ENCODE measurements at regions not wholly inside any gene's neighbourhood (a gene's known extent, or its start where the extent isn't known, plus 50 kb on each side); places are given as distances from the start of the nearest gene placed in this dataset.

- no peak for DNase-seq
Observed at GRCh38 chr3:86711634-86712033, 279.3 kb downstream of the VGLL3 start.

GRCh38 chr3:86708893-86709292 is 282.1 kb downstream of the VGLL3 start:
- DNase-seq: peak; percentile 2

- no peak for DNase-seq
Observed at GRCh38 chr3:86702381-86702958, 288.5 kb downstream of the VGLL3 start.

- DNase-seq: no peak
Observed at GRCh38 chr3:86695752-86696151, 295.2 kb downstream of the VGLL3 start.

GRCh38 chr3:86673991-86674390 is 317.0 kb downstream of the VGLL3 start:
- no peak for DNase-seq

GRCh38 chr3:86661817-86662216 is 329.1 kb downstream of the VGLL3 start:
- no peak for DNase-seq

GRCh38 chr3:86658876-86659275 is 332.1 kb downstream of the VGLL3 start:
- DNase-seq: no peak

GRCh38 chr3:86654806-86655460 is 336.0 kb downstream of the VGLL3 start:
- no peak for DNase-seq

- DNase-seq: no peak
Observed at GRCh38 chr3:86653661-86654205, 337.2 kb downstream of the VGLL3 start.

GRCh38 chr3:86648087-86648486 is 342.9 kb downstream of the VGLL3 start:
- no peak for DNase-seq

GRCh38 chr3:86645756-86646155 is 345.2 kb downstream of the VGLL3 start:
- DNase-seq: no peak

GRCh38 chr3:86634361-86634760 is 356.6 kb downstream of the VGLL3 start:
- no peak for DNase-seq

GRCh38 chr3:86629511-86629910 is 361.4 kb downstream of the VGLL3 start:
- no peak for DNase-seq

- no peak for DNase-seq
Observed at GRCh38 chr3:86624192-86624591, 366.8 kb downstream of the VGLL3 start.

GRCh38 chr3:86618706-86619105 is 372.2 kb downstream of the VGLL3 start:
- DNase-seq: no peak

- DNase-seq: no peak
Observed at GRCh38 chr3:86605166-86605565, 385.8 kb downstream of the VGLL3 start.

- no peak for DNase-seq
Observed at GRCh38 chr3:86595696-86596095, 395.3 kb downstream of the VGLL3 start.

- no peak for DNase-seq
Observed at GRCh38 chr3:86594838-86595237, 396.1 kb downstream of the VGLL3 start.

GRCh38 chr3:86578071-86578470 is 412.9 kb downstream of the VGLL3 start:
- no peak for DNase-seq

GRCh38 chr3:86563400-86563970 is 427.5 kb downstream of the VGLL3 start:
- peak; percentile 72 for DNase-seq

- no peak for DNase-seq
Observed at GRCh38 chr3:86562090-86562489, 428.9 kb downstream of the VGLL3 start.

GRCh38 chr3:86561215-86561614 is 429.7 kb downstream of the VGLL3 start:
- no peak for DNase-seq

- no peak for DNase-seq
Observed at GRCh38 chr3:86554383-86554782, 436.6 kb downstream of the VGLL3 start.

- DNase-seq: no peak
Observed at GRCh38 chr3:86547692-86548091, 443.3 kb downstream of the VGLL3 start.

Measured in NCI-H2029 treated with DMSO at 0.1 percent for 48 hours (cell line).